Cardiac fibroblast (primary cell): ENCODE measurements at regions not wholly inside any gene's neighbourhood (a gene's known extent, or its start where the extent isn't known, plus 50 kb on each side); places are given as distances from the start of the nearest gene placed in this dataset.

Source experiments
- DNase-seq, 2 donors: peaks; one replicate each; pipeline versions ENCODE4 v3.0.0 to v3.0.0-alpha.2; 2010; ENCODE audit warnings: low read depth in 2 of 2
- H3K4me3 ChIP-seq, 2 donors: replicated peaks in 1 of 2; 1 replicate in 1 of 2; 2 replicates in 1 of 2; pipeline ENCODE4 v1.5.1; 2011; ENCODE audit warnings: low read depth in 2 of 2, low read length in 2 of 2, mild to moderate bottlenecking in 2 of 2, moderate library complexity in 1 of 2
- CTCF ChIP-seq: IDR thresholded peaks from one replicate; pipeline ENCODE4 v1.5.1; 2011; ENCODE audit warnings: low read depth, mild to moderate bottlenecking, low read length, inconsistent platforms

GRCh38 chr4:129748991-129749390, 653.0 kb downstream of the C4orf33 start:
- no peak for DNase-seq
- TF ChIP-seq CTCF, result no peak
- H3K4me3 ChIP-seq, result no peak overlapping the region

GRCh38 chr4:129751646-129752045, 655.7 kb downstream of the C4orf33 start:
- no peak for DNase-seq
- no peak overlapping the region for H3K4me3 ChIP-seq
- TF ChIP-seq CTCF, result no peak

GRCh38 chr4:129783596-129783995, 687.6 kb downstream of the C4orf33 start:
- no peak for TF ChIP-seq CTCF
- no peak overlapping the region for H3K4me3 ChIP-seq
- no peak for DNase-seq

DNA sequence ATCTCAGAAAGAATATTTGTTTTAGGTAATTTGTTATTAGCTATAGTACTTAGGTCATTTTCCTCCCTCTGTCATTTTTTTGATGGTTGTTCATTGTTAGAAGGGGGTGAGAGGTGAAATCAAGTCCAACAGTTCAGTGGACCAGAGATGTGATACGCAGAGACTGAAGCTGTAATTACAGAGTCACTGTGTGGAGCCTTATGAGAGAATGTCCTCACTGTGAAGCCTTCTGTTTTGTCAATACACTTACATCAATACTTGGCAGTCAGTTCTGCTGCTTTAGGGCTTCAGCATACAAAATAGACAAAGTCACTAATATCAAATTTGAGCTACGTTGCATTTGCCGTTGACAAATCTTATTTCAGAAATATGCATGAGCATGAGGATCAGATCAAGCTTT, 692.5 kb downstream of the C4orf33 start:
- DNase-seq, result no peak
- no peak for TF ChIP-seq CTCF
- no peak overlapping the region for H3K4me3 ChIP-seq

DNA sequence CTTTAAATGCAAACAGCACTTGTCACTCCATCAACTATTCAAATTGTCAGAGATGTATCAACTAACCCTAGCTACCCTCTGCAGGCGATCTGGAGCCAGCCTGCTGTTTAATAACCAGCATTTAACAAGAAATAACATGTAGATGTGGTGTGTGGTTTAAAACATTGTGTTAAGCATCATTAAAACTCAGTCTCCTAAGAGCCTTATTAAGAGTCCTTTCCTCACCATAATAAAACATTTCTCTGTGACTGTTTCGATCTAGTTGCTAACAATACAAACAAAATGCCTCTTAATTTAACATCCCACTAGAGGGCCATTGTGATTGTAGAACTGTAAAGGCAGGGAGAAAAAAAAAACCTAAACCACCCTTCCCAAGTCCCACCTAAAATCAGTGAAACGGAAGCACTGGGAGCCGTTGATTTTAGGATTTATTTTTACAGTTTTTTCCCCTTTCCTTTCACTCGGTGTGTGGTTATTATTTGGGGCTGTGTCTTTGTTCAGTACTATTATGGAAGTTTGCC, 708.6 kb downstream of the C4orf33 start:
- no peak for DNase-seq

GRCh38 chr4:129806986-129807385, 711.0 kb downstream of the C4orf33 start:
- no peak for DNase-seq
- no peak for TF ChIP-seq CTCF
- H3K4me3 ChIP-seq, result no peak overlapping the region

More for the DNA sequence above, 708.6 kb downstream of the C4orf33 start:
- no peak overlapping the region for H3K4me3 ChIP-seq
- TF ChIP-seq CTCF, result no peak

DNA sequence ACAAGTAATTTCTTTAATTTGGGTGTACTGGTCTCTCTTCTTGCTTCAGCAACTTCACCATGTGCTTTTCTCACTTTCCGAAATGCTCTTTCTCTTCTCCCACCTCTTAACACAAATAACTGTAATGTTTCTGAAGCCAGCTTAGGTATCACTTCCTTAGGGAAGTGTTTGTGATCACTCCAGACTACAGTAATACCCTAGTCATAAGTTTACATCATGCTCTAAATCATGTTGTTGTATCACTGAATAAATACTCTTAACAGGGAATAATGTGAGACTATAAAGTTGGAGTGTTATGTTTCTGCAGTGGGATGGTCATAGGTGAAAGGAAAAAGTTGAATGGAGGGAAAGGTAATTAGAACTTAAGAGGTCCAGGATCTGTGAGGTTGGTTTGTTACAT, 712.3 kb downstream of the C4orf33 start:
- TF ChIP-seq CTCF, result no peak
- no peak overlapping the region for H3K4me3 ChIP-seq
- no peak for DNase-seq
